NOMO-1 (cell line): ENCODE measurements at regions not wholly inside any gene's neighbourhood (a gene's known extent, or its start where the extent isn't known, plus 50 kb on each side); places are given as distances from the start of the nearest gene placed in this dataset.
A peak's percentile ranks its signal among the peaks of the same experiment; 100 is the strongest.

Source experiments
- DNase-seq, 2 experiments: peaks; one replicate each; lab custom pipeline; 2025; ENCODE audit not compliant: unreplicated experiment in 2 of 2; lab: John Stamatoyannopoulos, UW

- DNase-seq = no peak
Observed at GRCh38 chr11:42025121-42025803, 565.8 kb upstream of the LRRC4C start.

- peak in 1 of 2 experiments; percentile 0 for DNase-seq
Observed at GRCh38 chr11:42034826-42035225, 575.4 kb upstream of the LRRC4C start.

- DNase-seq = no peak
Observed at GRCh38 chr11:42036201-42036600, 576.7 kb upstream of the LRRC4C start.

- DNase-seq = no peak
Observed at GRCh38 chr11:42043312-42043711, 583.9 kb upstream of the LRRC4C start.

- no peak for DNase-seq
Observed at GRCh38 chr11:42047637-42048555, 588.4 kb upstream of the LRRC4C start.

- DNase-seq = no peak
Observed at GRCh38 chr11:42049186-42049585, 589.7 kb upstream of the LRRC4C start.

- no peak for DNase-seq
Observed at GRCh38 chr11:42049650-42050049, 590.2 kb upstream of the LRRC4C start.

GRCh38 chr11:42054351-42054900, 595.0 kb upstream of the LRRC4C start:
- no peak for DNase-seq

- DNase-seq = no peak
Observed at GRCh38 chr11:42055606-42056005, 596.2 kb upstream of the LRRC4C start.

- DNase-seq = no peak
Observed at GRCh38 chr11:42058794-42059193, 599.3 kb upstream of the LRRC4C start.

- DNase-seq = no peak
Observed at GRCh38 chr11:42065199-42065598, 605.7 kb upstream of the LRRC4C start.

- no peak for DNase-seq
Observed at GRCh38 chr11:42066113-42066512, 606.7 kb upstream of the LRRC4C start.

GRCh38 chr11:42074306-42074705, 614.9 kb upstream of the LRRC4C start:
- no peak for DNase-seq

- DNase-seq = no peak
Observed at GRCh38 chr11:42075180-42075579, 615.7 kb upstream of the LRRC4C start.

- DNase-seq = no peak
Observed at GRCh38 chr11:42077794-42078193, 618.3 kb upstream of the LRRC4C start.

- DNase-seq = peak; percentile 68 to 87
Observed at GRCh38 chr11:42085736-42086135, 626.3 kb upstream of the LRRC4C start.

- DNase-seq = no peak
Observed at GRCh38 chr11:42093541-42093940, 634.1 kb upstream of the LRRC4C start.

GRCh38 chr11:42098075-42098474, 638.6 kb upstream of the LRRC4C start:
- no peak for DNase-seq

- no peak for DNase-seq
Observed at GRCh38 chr11:42112866-42113265, 653.4 kb upstream of the LRRC4C start.

GRCh38 chr11:42114927-42115326, 655.5 kb upstream of the LRRC4C start:
- no peak for DNase-seq

GRCh38 chr11:42138454-42138853, 679.0 kb upstream of the LRRC4C start:
- no peak for DNase-seq

- no peak for DNase-seq
Observed at GRCh38 chr11:42145311-42145710, 685.9 kb upstream of the LRRC4C start.
